SJSA1 (cell line): ENCODE measurements at regions not wholly inside any gene's neighbourhood (a gene's known extent, or its start where the extent isn't known, plus 50 kb on each side); places are given as distances from the start of the nearest gene placed in this dataset.

Experiments used
- DNase-seq, 2 experiments: peaks; one replicate each; pipeline ENCODE4 v3.0.0-alpha.2; 2015 to 2020; ENCODE audit warnings: low spot score in 2 of 2, low read depth in 1 of 2
- H3K27ac ChIP-seq: fragments of 250-450 bp; sonication (Bioruptor Pico); 2 replicates; pipeline ENCODE4 v1.5.1; 2020; ENCODE audit warnings: mild to moderate bottlenecking, moderate library complexity
- H3K27me3 ChIP-seq: fragments of 250-450 bp; sonication (Bioruptor Pico); replicated peaks from 2 replicates; pipeline ENCODE4 v1.5.1; 2020; ENCODE audit warnings: mild to moderate bottlenecking, moderate library complexity
- H3K36me3 ChIP-seq: fragments of 250-450 bp; sonication (Bioruptor Pico); 2 replicates; pipeline ENCODE4 v1.5.1; 2020; ENCODE audit warnings: mild to moderate bottlenecking
- H3K4me1 ChIP-seq: fragments of 250-450 bp; sonication (Bioruptor Pico); replicated peaks from 2 replicates; pipeline ENCODE4 v1.6.1; 2021; ENCODE audit warnings: mild to moderate bottlenecking
- H3K4me3 ChIP-seq: fragments of 250-450 bp; sonication (Bioruptor Pico); 2 replicates; pipeline ENCODE4 v1.5.1; 2020; ENCODE audit warnings: mild to moderate bottlenecking
- H3K9me3 ChIP-seq: fragments of 250-450 bp; sonication (Bioruptor Pico); replicated peaks from 2 replicates; pipeline ENCODE4 v1.5.1; 2020; ENCODE audit warnings: mild to moderate bottlenecking

DNA sequence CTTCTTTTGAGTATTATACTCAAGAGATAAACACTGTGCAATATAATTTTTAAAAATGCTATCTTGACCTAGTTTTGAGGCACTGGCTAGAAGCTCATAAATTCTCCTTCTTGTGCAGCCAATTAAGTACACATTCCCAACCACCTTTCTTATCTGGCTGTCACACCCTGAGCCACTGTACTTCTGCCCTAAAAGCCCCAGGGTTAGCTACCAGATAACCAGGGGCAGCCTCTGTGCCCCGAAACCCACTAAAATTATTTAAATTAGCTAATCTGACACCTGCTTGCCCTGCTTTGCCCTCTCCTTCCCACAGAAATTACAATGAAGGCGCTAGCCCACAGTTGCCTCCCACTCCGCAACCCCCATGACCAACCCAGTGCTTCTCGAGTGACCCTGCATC lies 597.3 kb upstream of the TYRP1 start:
- Histone ChIP-seq H3K4me3 (no peak overlapping the region), H3K9me3 (no peaks in the 10 kb centered on the region), H3K27me3 (no peaks in the 10 kb centered on the region), H3K4me1 (no peaks in the 10 kb centered on the region), H3K36me3 (no peaks in the 10 kb centered on the region), H3K27ac (no peak overlapping the region)
- no peak for DNase-seq

DNA sequence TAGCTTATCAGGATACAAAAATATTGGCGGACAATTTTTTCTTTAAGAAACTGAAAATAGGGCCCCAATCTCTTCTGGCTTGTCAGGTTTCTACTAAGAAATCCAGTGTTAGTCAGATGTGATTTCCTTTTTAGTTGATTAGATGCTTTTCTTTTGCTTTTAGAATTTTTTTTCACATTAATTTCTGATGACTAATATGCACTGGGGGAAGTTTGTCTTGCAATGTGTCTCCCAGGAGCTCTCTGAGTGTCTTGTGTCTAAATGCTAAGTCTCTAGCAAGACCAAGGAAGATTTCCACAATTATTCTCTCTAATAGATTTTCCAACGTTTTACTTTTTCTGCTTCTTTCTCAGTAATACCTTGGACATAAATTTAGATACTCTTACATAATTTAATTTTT lies 559.8 kb upstream of the TYRP1 start:
- H3K4me3 ChIP-seq = no peak overlapping the region
- DNase-seq = no peak
- no peak overlapping the region for H3K27ac ChIP-seq
- no peaks in the 10 kb centered on the region for H3K4me1 ChIP-seq
- H3K9me3 ChIP-seq = no peaks in the 10 kb centered on the region
- H3K36me3 ChIP-seq = no peaks in the 10 kb centered on the region
- H3K27me3 ChIP-seq = no peaks in the 10 kb centered on the region

- no peak overlapping the region for H3K27ac ChIP-seq
- H3K4me1 ChIP-seq = no peaks in the 10 kb centered on the region
- H3K36me3 ChIP-seq = no peaks in the 10 kb centered on the region
- no peak for DNase-seq
- no peak overlapping the region for H3K4me3 ChIP-seq
- H3K9me3 ChIP-seq = no peaks in the 10 kb centered on the region
- H3K27me3 ChIP-seq = no peaks in the 10 kb centered on the region
Measured at GRCh38 chr9:12141422-12141821, 551.8 kb upstream of the TYRP1 start.

DNA sequence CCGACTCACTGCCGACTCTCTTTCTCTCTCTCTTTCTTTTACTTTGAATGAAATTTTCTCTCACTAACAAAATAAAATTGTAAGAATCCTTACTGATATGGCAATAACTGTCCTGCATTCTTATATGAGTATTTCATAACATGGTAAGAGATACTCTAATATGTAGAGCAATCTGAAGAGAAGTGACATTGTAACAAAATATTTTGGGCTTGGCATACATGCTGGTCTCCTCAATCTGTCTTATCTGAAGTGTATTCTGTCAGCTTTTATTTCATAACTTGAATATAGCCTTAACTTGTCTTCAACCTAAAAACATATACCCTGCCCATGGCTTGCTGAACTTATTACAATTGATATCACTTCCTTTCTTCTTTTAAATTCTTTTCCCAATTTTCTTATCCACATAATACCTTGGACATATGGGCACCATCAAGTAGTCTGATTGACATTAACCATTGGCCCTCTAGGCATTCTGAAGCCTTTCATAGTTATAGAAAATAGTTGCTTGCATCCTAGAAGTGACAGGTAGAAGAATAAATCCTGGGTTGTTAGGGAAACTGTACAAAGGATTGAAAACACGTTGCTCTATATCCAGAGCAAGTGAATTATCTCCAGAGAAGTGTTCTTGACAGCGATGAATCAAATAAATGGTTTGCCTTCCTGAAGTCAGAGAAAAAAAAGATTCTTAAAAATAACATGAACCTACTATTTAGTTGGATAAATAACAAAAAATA lies 537.6 kb upstream of the TYRP1 start:
- Histone ChIP-seq H3K36me3 (no peaks in the 10 kb centered on the region), H3K4me3 (no peak overlapping the region), H3K27ac (no peak overlapping the region), H3K27me3 (no peaks in the 10 kb centered on the region), H3K9me3 (no peaks in the 10 kb centered on the region), H3K4me1 (no peaks in the 10 kb centered on the region)
- no peak for DNase-seq

GRCh38 chr9:12162181-12162815 lies 530.9 kb upstream of the TYRP1 start:
- Histone ChIP-seq H3K9me3 (no peaks in the 10 kb centered on the region), H3K36me3 (no peaks in the 10 kb centered on the region), H3K4me3 (no peak overlapping the region), H3K4me1 (no peaks in the 10 kb centered on the region), H3K27ac (no peak overlapping the region), H3K27me3 (no peaks in the 10 kb centered on the region)
- no peak for DNase-seq

- no peak for DNase-seq
- H3K27ac ChIP-seq = no peak overlapping the region
- no peaks in the 10 kb centered on the region for H3K4me1 ChIP-seq
- no peaks in the 10 kb centered on the region for H3K36me3 ChIP-seq
- H3K4me3 ChIP-seq = no peak overlapping the region
- H3K9me3 ChIP-seq = no peaks in the 10 kb centered on the region
- no peaks in the 10 kb centered on the region for H3K27me3 ChIP-seq
Measured at GRCh38 chr9:12163723-12164458, 529.3 kb upstream of the TYRP1 start.

GRCh38 chr9:12166518-12166917 lies 526.7 kb upstream of the TYRP1 start:
- no peaks in the 10 kb centered on the region for H3K9me3 ChIP-seq
- H3K4me1 ChIP-seq = no peaks in the 10 kb centered on the region
- DNase-seq = no peak
- no peak overlapping the region for H3K27ac ChIP-seq
- H3K36me3 ChIP-seq = no peaks in the 10 kb centered on the region
- H3K27me3 ChIP-seq = no peaks in the 10 kb centered on the region
- H3K4me3 ChIP-seq = no peak overlapping the region

- no peaks in the 10 kb centered on the region for H3K9me3 ChIP-seq
- H3K36me3 ChIP-seq = no peaks in the 10 kb centered on the region
- no peak overlapping the region for H3K27ac ChIP-seq
- no peaks in the 10 kb centered on the region for H3K27me3 ChIP-seq
- no peak for DNase-seq
- no peaks in the 10 kb centered on the region for H3K4me1 ChIP-seq
- H3K4me3 ChIP-seq = no peak overlapping the region
Measured at GRCh38 chr9:12170456-12170855, 522.7 kb upstream of the TYRP1 start.

GRCh38 chr9:12178634-12179033 lies 514.6 kb upstream of the TYRP1 start:
- H3K4me1 ChIP-seq = no peaks in the 10 kb centered on the region
- no peaks in the 10 kb centered on the region for H3K9me3 ChIP-seq
- DNase-seq = no peak
- H3K27me3 ChIP-seq = no peaks in the 10 kb centered on the region
- no peak overlapping the region for H3K27ac ChIP-seq
- no peak overlapping the region for H3K4me3 ChIP-seq
- H3K36me3 ChIP-seq = no peaks in the 10 kb centered on the region

DNA sequence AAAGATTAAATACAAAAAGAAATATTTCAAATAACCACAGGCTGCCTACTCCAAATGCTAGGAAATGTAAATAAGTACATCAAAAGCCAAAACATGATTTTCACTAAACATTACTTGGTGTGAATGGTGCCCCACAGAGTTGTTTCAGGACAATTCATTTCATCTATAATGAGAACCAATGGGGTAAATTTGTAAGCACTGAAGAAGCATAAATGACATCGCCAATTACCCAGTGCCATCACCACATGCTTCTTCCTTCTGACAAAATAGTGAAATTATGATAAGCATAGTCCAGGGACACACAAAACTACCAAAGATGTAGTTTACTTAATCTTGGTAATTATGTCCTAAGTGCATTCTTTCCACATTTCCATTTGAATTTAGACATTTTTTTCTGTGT lies 510.4 kb upstream of the TYRP1 start:
- H3K27me3 ChIP-seq = no peaks in the 10 kb centered on the region
- no peaks in the 10 kb centered on the region for H3K36me3 ChIP-seq

DNA sequence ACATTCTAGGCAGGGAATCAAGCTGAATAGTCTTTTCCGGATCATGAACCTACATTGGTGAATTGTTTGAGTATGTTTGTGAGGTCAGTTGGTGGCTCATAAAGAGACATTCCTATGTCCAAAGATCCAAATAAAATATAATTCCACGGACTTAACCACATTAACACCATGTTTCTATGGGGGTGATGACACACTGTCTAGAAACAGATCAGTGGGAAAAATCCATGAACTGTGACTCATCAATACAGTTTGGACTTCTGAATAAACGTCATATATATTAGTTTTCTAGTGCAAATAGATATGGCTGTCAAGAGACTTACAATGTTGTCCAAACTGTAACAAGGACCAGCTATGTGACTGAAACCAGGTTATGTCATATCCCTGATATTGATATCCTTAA lies 509.9 kb upstream of the TYRP1 start:
- H3K9me3 ChIP-seq = no peaks in the 10 kb centered on the region

More for the DNA sequence above, 510.4 kb upstream of the TYRP1 start:
- DNase-seq = no peak
- H3K9me3 ChIP-seq = no peaks in the 10 kb centered on the region
- H3K4me1 ChIP-seq = no peaks in the 10 kb centered on the region
- H3K4me3 ChIP-seq = no peak overlapping the region
- no peak overlapping the region for H3K27ac ChIP-seq

DNA sequence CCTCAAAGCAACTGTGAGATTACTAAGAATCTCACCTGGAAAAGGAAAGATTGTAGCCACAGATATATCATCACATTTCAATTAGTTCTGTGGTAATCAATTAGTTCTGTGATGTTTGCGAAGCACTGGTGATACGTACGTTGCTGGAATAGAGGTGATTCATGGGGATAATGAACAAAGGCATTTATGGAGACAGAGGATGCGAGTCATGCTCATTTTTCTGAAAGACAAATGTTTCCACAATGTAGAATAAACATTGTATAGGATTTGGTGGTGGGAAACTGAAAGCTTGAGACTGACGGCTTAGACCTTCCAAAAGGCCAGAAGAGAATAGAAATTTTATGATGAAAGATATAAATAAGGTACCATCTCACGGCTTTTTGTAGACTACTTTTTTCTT lies 507.3 kb upstream of the TYRP1 start:
- H3K9me3 ChIP-seq = no peaks in the 10 kb centered on the region
- H3K36me3 ChIP-seq = no peaks in the 10 kb centered on the region
- no peak overlapping the region for H3K4me3 ChIP-seq
- DNase-seq = no peak
- H3K27ac ChIP-seq = no peak overlapping the region
- no peaks in the 10 kb centered on the region for H3K27me3 ChIP-seq
- H3K4me1 ChIP-seq = no peaks in the 10 kb centered on the region

More for the DNA sequence above, 509.9 kb upstream of the TYRP1 start:
- Histone ChIP-seq H3K27me3 (no peaks in the 10 kb centered on the region), H3K36me3 (no peaks in the 10 kb centered on the region), H3K4me1 (no peaks in the 10 kb centered on the region), H3K4me3 (no peak overlapping the region), H3K27ac (no peak overlapping the region)
- no peak for DNase-seq

GRCh38 chr9:12191630-12192029 lies 501.6 kb upstream of the TYRP1 start:
- Histone ChIP-seq H3K27me3 (no peaks in the 10 kb centered on the region), H3K4me3 (no peak overlapping the region), H3K36me3 (no peaks in the 10 kb centered on the region), H3K9me3 (no peaks in the 10 kb centered on the region), H3K4me1 (no peaks in the 10 kb centered on the region), H3K27ac (no peak overlapping the region)
- DNase-seq = no peak

DNA sequence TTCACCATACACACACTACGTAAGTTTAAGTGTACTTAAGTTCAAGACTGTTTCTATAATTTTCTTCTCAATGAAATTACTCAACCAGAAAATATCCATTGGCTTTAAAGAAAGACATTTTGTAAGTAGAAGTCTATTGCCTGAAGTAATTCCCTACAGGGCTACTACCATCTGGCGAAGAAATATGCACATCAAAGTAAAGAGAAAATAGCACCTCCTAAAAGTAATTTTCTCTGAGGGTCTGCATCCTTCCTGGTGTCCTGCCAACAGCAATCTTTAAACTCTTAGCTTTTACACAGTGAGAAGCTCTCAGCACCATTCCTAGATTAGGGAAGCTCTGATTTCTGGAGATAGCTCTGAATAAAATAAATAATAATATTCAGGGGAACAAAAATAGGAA lies 498.5 kb upstream of the TYRP1 start:
- DNase-seq = no peak
- H3K36me3 ChIP-seq = no peaks in the 10 kb centered on the region
- no peak overlapping the region for H3K4me3 ChIP-seq
- no peaks in the 10 kb centered on the region for H3K4me1 ChIP-seq
- no peaks in the 10 kb centered on the region for H3K9me3 ChIP-seq
- H3K27ac ChIP-seq = no peak overlapping the region
- H3K27me3 ChIP-seq = no peaks in the 10 kb centered on the region
